ENCODE measurements at regions not wholly inside any gene's neighbourhood (a gene's known extent, or its start where the extent isn't known, plus 50 kb on each side); places are given as distances from the start of the nearest gene placed in this dataset.

- H3K27ac ChIP-seq = peak overlapping the region; percentile 89
- TF ChIP-seq, protein P1, sequence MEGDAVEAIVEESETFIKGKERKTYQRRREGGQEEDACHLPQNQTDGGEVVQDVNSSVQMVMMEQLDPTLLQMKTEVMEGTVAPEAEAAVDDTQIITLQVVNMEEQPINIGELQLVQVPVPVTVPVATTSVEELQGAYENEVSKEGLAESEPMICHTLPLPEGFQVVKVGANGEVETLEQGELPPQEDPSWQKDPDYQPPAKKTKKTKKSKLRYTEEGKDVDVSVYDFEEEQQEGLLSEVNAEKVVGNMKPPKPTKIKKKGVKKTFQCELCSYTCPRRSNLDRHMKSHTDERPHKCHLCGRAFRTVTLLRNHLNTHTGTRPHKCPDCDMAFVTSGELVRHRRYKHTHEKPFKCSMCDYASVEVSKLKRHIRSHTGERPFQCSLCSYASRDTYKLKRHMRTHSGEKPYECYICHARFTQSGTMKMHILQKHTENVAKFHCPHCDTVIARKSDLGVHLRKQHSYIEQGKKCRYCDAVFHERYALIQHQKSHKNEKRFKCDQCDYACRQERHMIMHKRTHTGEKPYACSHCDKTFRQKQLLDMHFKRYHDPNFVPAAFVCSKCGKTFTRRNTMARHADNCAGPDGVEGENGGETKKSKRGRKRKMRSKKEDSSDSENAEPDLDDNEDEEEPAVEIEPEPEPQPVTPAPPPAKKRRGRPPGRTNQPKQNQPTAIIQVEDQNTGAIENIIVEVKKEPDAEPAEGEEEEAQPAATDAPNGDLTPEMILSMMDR (conservative IDR thresholded peaks at IDR 0.05) = no peak
These were observed 291.6 kb upstream of the ARGLU1 start for GRCh38 chr13:106859533-106859904.

GRCh38 chr13:106858903-106859532, 291.1 kb upstream of the ARGLU1 start:
- TF ChIP-seq, protein P1 (conservative IDR thresholded peaks at IDR 0.05) = no peak
- H3K27ac ChIP-seq = peak overlapping the region; percentile 89

- TF ChIP-seq, protein P1 (conservative IDR thresholded peaks at IDR 0.05) = no peak
- H3K27ac ChIP-seq = no peak overlapping the region
These were observed 284.5 kb upstream of the ARGLU1 start for GRCh38 chr13:106852436-106852835.

DNA sequence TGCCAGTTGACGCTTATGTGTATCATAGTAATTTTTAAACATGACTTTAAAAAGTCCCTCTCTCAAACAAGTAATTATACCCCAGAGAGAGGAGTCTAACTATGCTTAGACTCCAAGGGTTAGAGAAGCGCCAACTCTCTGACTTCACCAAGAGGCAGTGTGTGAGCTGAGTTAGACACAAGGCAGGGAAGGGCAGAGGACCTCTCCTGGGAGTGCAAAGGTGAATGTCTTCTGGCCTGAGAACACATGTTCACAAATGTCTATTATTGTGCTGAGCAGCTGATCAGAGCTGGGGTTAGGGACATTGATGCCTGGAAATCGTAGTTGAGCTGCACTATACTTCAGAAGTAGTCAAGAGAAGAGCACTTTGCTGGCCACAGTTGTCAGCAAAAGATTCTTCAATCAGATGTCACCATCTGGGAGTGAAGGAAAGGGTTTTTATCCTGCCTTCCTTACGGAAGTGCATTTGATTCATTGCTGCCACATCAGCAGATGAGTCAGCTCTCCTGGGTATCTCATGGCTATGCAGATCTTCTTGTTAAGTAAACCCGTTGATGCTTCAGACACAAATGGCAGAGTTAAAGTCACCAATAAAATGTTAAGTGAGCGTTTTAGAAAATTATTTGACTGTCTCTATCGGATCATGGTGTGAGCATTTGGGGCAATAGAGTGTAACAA, 283.2 kb upstream of the ARGLU1 start:
- no peak overlapping the region for H3K27ac ChIP-seq
- TF ChIP-seq, protein P1 (conservative IDR thresholded peaks at IDR 0.05) = no peak

DNA sequence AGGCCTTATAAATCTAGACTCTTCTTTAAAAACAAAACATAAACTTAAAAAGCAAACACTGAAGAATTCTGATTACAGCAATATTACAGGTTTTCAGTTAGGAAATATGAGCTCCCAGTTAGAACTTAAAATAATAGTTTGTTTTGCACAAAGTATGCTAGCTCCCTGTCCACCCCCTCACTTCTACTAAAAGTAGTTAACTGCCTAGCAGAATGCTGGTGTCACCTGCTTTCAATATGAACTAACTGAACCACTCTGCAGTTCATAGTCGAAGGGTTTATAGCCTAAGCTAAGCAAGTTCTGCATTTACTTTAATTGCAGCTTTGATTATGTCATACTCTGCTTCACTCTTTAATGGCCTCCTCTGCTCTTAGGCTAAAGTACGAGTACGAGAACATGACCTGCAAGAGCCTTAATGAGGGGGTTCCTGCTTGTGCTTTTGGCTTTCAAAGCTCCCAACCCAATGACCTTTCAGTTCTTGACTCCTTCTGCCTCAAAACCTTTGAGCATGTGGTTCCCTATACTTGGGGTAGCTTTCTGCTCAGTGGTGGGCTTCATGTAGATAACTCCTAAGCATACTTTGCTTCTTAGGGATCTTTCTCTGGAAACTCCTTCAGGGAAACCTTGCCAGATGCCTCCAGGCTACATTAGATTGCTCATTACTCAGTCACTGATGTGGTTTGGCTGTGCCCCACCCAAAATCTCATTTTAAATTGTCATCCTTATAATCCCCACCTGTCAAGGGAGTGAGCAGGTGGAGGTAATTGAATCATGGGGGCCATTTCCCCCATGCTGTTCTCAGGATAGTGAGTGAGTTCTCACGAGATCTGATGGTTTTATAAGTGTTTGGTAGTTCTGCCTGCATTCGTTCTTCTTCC, 278.9 kb upstream of the ARGLU1 start:
- TF ChIP-seq, protein P1 (conservative IDR thresholded peaks at IDR 0.05) = no peak
- no peak overlapping the region for H3K27ac ChIP-seq

- TF ChIP-seq, protein P1 (conservative IDR thresholded peaks at IDR 0.05) = no peak
- no peak overlapping the region for H3K27ac ChIP-seq
These were observed 268.4 kb upstream of the ARGLU1 start for GRCh38 chr13:106836186-106836802.

DNA sequence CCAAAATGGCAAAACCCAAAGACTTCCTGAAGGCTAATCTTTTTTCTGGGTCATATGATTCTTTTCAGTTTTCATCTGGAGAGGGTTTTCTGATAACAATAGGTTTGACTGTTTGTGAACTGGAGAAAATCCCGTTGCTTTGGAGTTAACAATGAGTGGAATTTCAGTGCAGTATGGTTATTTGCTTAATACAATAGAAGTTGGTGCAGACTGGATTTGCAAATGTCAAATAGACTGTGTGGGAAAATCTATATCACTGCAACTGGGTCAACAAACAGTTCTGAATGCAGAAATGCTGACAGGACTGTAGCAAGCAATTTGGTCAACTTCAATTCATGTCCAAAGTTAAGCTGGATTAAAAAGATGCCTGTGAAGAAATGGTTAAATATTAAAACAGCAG, 267.5 kb upstream of the ARGLU1 start:
- H3K27ac ChIP-seq = no peak overlapping the region
- TF ChIP-seq, protein P1 (conservative IDR thresholded peaks at IDR 0.05) = no peak

Measured in VCaP (cell line).